GM21381 (cell line): ENCODE measurements at regions not wholly inside any gene's neighbourhood (a gene's known extent, or its start where the extent isn't known, plus 50 kb on each side); places are given as distances from the start of the nearest gene placed in this dataset.
"Not testable (repeated sequence)": the region's sequence is repeated elsewhere in the genome, so short reads cannot be mapped to it uniquely, and the experiment has no call there.

Experiments
- ATAC-seq: cut with Tn5 transposase; IDR thresholded peaks from one replicate; pipeline ENCODE4 v1.9.1; 2021; ENCODE audit warnings: mild to moderate bottlenecking, moderate library complexity; ENCODE audit not compliant: unreplicated experiment

GRCh38 chr16:64370112-64370511 is 751.8 kb downstream of the CDH11 start:
- no peak for ATAC-seq

- no peak for ATAC-seq
Measured at GRCh38 chr16:64365448-64365931, 756.4 kb downstream of the CDH11 start.

DNA sequence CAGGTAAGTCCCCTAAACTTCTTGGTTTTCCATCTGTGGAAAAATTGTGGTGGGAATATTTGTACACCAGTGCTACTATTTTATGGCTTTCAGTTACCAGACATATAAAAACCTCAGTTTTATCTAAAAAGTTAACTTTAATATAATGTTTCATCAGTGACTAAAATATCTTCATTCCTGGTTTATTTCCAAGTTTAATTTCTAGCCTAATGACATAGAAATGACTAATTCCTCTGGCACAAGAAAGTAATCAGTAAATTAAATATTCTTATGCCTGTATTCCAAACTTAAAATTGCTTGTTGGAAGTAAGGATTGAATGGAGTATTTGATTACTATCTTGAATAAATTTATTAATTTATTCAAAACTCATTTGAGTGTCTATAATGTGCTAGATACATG is 757.0 kb downstream of the CDH11 start:
- no peak for ATAC-seq

GRCh38 chr16:64364416-64364815 is 757.4 kb downstream of the CDH11 start:
- ATAC-seq = no peak

GRCh38 chr16:64364016-64364415 is 757.8 kb downstream of the CDH11 start:
- no peak for ATAC-seq

DNA sequence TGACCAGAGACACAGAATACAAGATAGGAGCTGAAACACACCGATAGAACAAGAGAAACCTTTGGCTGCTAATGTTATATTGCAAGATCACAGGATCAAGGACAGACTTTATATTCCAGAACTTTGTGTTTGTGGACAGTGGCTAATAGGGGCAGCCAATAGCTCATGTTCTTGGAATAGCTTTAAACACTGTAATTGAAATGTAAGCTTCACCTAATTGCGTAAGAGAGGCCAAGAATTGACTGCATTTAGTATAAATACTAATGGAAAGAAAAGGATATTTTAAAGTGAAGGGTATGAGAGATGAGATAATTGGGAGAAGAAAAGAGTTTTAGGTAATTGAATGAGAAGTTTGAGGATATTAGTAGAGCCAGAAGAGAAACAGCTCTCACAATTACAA is 758.8 kb downstream of the CDH11 start:
- no peak for ATAC-seq

DNA sequence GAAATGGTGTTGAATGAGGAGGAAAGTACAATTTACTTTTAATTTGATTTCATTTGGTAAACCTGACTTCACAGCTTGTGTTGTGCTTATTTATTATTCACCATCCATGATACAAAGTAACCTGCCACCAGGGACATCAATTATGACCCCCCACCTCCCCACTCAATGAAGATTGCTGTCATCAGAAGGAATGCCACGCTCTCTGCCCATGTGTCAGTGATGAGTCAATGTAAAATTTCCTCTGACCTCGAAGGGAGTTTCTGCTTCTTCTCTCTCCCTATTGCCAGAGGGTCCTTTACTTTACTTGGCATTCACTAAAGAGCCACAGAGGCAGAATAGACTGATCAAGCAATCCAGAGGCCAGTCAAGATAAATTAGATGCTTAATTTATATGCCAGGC is 759.7 kb downstream of the CDH11 start:
- no peak for ATAC-seq

GRCh38 chr16:64361753-64362152 is 760.1 kb downstream of the CDH11 start:
- ATAC-seq = no peak

DNA sequence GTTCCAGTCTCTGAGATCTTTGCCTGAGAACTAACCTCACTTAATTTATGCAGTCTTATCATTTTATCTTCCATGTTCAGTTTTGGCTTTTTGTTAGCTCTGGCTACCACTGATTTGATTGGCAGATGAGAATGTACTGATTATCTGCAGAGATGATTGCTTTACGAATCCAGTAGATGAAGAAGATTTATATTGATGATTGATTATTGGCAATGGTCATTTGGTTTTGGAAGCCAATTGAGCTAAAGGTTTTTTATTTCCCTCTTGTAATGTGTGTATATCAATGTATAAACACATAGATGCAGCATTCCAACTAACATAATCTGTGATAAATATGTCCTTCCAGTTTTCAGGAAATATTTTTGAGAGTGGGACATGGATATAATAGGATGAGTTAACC is 763.6 kb downstream of the CDH11 start:
- ATAC-seq = no peak

- ATAC-seq = no peak
Measured at GRCh38 chr16:64356267-64356666, 765.6 kb downstream of the CDH11 start.

- ATAC-seq = no peak
Measured at GRCh38 chr16:64352246-64352645, 769.6 kb downstream of the CDH11 start.

DNA sequence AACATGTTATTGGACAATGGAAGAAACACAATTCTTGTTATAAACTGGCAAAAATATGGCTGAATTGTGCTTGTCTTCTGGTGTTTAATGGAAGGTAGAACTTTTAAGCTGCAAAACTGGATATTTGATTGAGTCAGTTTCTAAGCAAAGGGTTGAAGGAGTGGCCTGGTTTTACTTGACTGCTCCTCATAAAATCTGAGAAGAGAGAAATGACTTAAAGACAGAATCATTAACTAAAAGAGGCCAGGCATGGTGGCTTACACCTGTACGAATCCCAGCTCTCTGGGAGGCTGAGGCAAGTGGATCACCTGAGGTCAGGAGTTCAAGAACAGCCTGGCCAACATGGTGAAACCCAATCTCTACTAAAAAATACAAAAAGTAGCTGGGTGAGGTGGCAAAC is 770.7 kb downstream of the CDH11 start:
- ATAC-seq = no peak

DNA sequence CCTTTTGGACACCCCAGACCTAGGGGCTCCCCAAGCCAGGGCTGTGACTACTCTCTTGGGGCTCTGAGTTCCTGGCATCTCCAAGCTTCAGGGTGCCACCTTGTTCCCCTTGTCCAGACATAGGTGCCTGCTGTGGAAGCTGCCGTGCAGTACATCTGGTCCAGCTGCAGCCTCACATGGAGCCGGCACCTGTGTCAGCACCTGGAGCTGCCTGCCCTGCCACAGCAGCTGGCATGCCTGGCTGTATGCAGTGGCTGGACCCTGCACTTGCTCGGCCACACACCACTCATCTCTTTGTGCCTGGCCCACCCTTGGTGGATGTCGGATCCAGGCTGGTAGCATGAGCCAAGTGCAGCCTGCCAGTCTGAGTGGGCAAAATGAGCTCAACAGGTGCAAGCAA is 775.8 kb downstream of the CDH11 start:
- ATAC-seq = no peak

- no peak for ATAC-seq
Measured at GRCh38 chr16:64345142-64345541, 776.7 kb downstream of the CDH11 start.

DNA sequence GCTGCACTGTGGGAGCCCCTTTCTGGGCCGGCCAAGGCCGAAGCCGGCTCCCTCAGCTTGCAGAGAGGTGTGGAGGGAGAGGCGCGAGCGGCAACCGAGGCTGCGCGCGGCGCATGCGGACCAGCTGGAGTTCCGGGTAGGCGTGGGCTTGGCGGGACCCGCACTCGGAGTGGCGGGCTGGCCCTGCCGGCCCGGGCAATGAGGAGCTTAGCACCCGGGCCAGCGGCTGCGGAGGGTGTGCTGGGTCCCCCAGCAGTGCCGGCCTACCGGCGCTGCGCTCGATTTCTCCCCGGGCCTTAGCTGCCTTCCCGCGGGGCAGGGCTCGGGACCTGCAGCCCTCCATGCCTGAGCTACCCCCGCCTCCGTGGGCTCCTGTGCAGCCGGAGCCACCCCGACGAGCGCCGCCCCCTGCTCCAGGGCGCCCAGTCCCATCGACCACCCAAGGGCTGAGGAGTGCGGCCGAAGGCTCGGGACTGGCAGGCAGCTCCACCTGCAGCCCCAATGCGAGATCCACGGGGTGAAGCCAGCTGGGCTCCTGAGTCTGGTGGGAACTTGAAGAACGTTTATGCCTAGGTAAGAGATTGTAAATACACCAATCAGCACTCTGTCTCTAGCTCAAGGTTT is 777.9 kb downstream of the CDH11 start:
- ATAC-seq = not testable (repeated sequence)

DNA sequence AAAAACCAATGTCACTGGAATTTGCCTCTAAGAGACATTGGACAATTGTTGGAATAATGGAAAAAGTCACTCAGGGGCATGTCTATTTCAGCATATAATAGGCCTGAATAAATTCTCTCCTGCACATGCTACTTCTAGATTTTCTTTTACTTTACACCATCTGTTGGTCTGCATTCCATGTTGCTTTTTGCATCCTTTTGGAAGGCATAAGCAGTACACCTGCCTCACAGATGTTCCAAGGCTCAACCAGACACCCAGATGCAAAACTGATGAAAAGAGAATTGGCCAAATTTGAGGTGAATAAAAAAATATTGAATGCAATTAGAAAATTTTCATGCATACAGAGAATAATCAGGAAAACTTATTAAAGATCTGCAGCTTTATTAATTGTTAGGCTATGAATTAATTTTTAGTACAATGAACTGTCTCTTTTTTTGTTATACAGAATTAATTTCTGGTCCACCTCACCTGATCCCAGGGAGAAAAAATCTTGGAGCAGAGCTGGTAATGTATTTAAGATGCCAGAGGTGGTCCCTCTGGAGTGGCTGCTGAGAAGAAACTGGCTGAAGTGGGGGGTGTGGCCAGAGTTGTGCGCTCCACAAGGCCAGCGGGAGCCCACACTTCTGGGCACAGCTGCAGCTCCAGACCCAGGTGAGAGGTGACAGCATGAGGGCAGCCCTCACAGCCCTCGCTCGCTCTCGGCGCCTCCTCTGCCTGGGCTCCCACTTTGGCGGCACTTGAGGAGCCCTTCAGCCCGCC is 778.6 kb downstream of the CDH11 start:
- no peak for ATAC-seq

DNA sequence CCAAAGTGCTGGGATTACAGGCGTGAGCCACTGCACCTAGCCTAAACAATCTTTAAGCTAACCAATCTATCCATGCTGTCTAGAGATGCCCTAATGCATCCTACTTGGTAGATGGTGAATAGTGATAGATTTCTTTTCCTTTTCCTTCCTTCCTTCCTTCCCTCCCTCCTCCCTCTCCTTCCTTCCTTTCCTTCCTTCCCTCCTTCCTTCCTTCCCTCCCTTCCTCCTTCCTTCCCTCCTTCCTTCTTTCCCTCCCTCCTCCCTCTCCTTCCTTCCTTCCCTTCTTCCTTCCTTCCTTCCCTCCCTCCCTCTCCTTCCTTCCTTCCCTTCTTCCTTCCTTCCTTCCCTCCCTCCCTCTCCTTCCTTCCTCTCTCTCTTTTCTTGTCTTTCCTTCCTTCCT is 780.5 kb downstream of the CDH11 start:
- not testable (repeated sequence) for ATAC-seq

DNA sequence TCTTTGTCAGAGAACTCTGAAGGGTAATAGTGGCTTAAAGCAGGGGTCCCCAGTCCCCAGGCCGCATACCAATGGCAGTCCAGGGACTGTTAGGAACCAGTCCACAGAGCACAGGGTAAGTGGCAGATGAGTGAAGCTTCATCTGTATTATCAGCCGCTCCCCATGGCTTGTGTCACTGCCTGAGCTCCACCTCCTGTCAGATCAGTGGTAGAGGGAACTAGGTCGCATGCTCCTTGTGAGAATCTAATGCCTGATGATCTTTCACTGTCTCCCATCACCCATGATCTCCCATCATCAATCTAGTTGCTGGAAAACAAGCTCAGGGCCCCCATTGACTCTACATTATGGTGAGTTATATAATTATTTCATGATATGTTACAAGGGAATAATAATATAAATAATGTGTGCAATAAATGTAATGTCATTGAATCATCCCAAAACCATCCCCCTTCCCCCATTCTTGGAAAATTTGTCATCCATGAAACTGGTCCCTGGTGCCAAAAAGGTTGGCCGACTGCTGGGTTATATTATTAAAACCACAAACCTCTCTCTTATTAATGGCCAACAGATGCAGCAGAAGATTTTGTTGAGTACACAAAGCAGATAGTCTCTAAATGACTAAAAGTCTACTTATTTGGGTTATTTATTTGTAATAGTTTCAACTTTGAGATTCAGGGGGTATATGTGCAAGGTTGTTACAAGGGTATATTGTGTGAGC is 782.7 kb downstream of the CDH11 start:
- ATAC-seq = no peak

DNA sequence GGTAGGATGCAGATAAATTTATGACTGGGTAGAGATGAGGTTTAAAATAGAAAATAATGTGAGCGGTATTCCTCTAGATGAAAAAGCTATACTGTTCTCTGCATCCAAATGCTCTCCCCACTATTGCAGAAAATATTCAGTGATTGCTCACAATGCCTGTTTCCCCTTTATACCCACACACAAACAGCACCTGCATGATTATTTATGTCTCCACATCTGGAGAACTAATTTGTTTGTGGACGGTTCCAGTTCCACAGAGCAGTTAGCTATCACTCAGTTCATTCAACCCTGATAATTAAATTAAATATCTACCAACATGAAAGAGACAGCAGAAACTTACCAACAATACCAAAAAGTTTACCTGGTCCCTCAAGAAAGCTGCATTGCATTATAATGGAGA is 800.0 kb downstream of the CDH11 start:
- ATAC-seq = no peak

DNA sequence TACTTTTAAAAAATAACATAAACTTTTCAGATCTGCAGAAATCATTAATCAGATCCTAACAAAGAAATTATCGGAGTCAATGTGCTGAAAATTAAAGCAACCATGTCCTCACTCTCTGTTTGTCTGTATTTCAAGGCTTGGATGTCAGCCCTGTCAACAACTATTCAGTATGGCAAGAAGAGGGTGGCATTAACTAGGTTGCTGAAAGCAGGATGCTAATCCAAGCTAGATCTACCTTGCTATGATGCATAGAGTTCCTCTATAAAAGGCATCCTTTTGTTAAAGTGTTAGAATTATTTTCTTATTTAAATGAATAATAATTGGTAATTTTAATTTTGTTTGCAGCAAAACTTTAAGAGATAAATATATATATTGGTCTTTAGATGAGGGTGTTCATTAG is 800.8 kb downstream of the CDH11 start:
- ATAC-seq = no peak

GRCh38 chr16:64317601-64318000 is 804.3 kb downstream of the CDH11 start:
- ATAC-seq = no peak

- no peak for ATAC-seq
Measured at GRCh38 chr16:64313726-64314125, 808.1 kb downstream of the CDH11 start.
